Peyer's patch (tissue), 4 donors: ENCODE measurements at regions not wholly inside any gene's neighbourhood (a gene's known extent, or its start where the extent isn't known, plus 50 kb on each side); places are given as distances from the start of the nearest gene placed in this dataset.

Experiments used
- DNase-seq, 3 donors: peaks; one replicate each; pipeline ENCODE4 v3.0.0-alpha.2; 2017 to 2019
- H3K27ac ChIP-seq, 4 donors: fragments of 200-600 bp; sonication (generic); one replicate each; pipeline ENCODE4 v1.5.1; 2016 to 2019
- H3K27me3 ChIP-seq, 2 donors: fragments of 200-600 bp; sonication (generic); one replicate each; pipeline ENCODE4 v1.5.1; 2019
- H3K36me3 ChIP-seq, 3 donors: fragments of 200-600 bp; sonication (generic); one replicate each; pipeline ENCODE4 v1.5.1; 2016 to 2019
- H3K4me1 ChIP-seq, 4 donors: fragments of 200-600 bp; sonication (generic); one replicate each; pipeline ENCODE4 v1.5.1; 2016 to 2019
- H3K4me3 ChIP-seq, 4 donors: fragments of 200-600 bp; sonication (generic); 1 replicate in 3 of 4; 2 replicates in 1 of 4; pipeline ENCODE4 v1.5.1; 2016 to 2019; ENCODE audit warnings: mild to moderate bottlenecking in 1 of 4
- H3K9me3 ChIP-seq, 4 donors: fragments of 200-600 bp; sonication (generic); one replicate each; pipeline ENCODE4 v1.5.1; 2016 to 2019; ENCODE audit warnings: mild to moderate bottlenecking in 1 of 4
- POLR2A ChIP-seq, 2 donors: fragments of 450-650 bp; IDR thresholded peaks; one replicate each; pipeline ENCODE4 v1.5.1; 2017; ENCODE audit warnings: antibody characterized with exemption in 2 of 2, mild to moderate bottlenecking in 2 of 2, moderate library complexity in 2 of 2
- TF ChIP-seq, protein P1 (sequence below), 6 experiments: fragments of 450-650 bp in 4 of 6; fragments of 200-600 bp in 2 of 6; sonication (generic) in 1 of 6; IDR thresholded peaks; one replicate each; pipeline ENCODE4 v1.5.1; 2017 to 2019; ENCODE audit warnings: antibody characterized with exemption in 6 of 6, mild to moderate bottlenecking in 3 of 6, moderate library complexity in 1 of 6

DNA sequence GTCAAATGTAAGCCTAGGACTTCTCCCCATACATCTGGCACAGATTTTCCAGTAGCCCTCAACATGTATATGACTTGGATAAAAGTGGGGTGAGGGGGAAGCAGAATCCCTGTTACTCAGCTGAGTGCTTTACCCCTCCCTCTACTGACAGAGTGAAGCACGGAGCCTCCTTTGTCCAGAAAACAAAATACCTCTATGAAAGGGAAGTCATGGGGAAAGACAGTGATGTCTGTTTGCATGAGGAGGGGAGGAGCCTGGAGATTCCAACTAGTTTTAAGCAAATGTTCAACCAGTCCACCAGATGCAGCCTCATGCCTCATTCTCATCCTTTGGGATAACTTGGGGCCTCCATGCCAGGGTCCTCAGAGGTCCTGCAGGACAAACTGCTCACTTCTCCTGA, 203.9 kb downstream of the SMAD2 start:
- Histone ChIP-seq H3K4me3 (no peak overlapping the region), H3K27me3 (no peaks in the 10 kb centered on the region), H3K4me1 (no peaks in the 10 kb centered on the region), H3K36me3 (no peaks in the 10 kb centered on the region), H3K27ac (no peak overlapping the region), H3K9me3 (no peaks in the 10 kb centered on the region)
- peak in 1 of 3 donors; percentile 2 for DNase-seq
- TF ChIP-seq POLR2A (IDR thresholded peaks at IDR 0.05) = no peak
- TF ChIP-seq, protein P1, sequence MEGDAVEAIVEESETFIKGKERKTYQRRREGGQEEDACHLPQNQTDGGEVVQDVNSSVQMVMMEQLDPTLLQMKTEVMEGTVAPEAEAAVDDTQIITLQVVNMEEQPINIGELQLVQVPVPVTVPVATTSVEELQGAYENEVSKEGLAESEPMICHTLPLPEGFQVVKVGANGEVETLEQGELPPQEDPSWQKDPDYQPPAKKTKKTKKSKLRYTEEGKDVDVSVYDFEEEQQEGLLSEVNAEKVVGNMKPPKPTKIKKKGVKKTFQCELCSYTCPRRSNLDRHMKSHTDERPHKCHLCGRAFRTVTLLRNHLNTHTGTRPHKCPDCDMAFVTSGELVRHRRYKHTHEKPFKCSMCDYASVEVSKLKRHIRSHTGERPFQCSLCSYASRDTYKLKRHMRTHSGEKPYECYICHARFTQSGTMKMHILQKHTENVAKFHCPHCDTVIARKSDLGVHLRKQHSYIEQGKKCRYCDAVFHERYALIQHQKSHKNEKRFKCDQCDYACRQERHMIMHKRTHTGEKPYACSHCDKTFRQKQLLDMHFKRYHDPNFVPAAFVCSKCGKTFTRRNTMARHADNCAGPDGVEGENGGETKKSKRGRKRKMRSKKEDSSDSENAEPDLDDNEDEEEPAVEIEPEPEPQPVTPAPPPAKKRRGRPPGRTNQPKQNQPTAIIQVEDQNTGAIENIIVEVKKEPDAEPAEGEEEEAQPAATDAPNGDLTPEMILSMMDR (IDR thresholded peaks at IDR 0.05) = no peak

- no peaks in the 10 kb centered on the region for H3K36me3 ChIP-seq
- TF ChIP-seq, protein P1 (IDR thresholded peaks at IDR 0.05) = no peak
- no peak for TF ChIP-seq POLR2A (IDR thresholded peaks at IDR 0.05)
- H3K4me3 ChIP-seq = no peak overlapping the region
- no peak overlapping the region for H3K27ac ChIP-seq
- H3K4me1 ChIP-seq = no peaks in the 10 kb centered on the region
- DNase-seq = peak in 1 of 3 donors; percentile 17
- no peaks in the 10 kb centered on the region for H3K9me3 ChIP-seq
- no peaks in the 10 kb centered on the region for H3K27me3 ChIP-seq
Observed at GRCh38 chr18:47725656-47726055, 204.8 kb downstream of the SMAD2 start.

- no peak for TF ChIP-seq POLR2A (IDR thresholded peaks at IDR 0.05)
- TF ChIP-seq, protein P1 (IDR thresholded peaks at IDR 0.05) = no peak
Observed at GRCh38 chr18:47724186-47724975, 206.1 kb downstream of the SMAD2 start.

DNA sequence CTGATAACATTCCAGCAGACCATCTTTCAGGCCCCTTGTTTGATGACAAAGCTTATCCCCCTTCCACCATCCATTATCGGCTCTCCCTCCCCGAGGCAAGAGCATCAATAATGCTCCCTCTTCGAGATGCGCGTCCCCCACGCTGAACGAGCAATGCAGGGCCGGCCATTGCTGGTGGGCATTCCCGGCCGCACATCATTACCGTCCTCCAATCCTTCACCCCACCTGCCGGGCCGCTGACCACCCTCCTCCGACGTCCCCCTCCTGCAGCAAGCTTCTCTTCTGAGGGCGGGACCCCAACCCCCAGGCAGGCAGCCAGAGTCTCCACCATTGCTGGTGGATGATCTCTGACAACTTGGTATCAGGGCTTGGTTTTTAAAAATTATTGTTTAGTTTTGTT, 208.6 kb downstream of the SMAD2 start:
- Histone ChIP-seq H3K4me1 (peaks cover 0 to 7% (median 0%) of the 10 kb centered on the region in 4 donors), H3K9me3 (no peaks in the 10 kb centered on the region), H3K27ac (no peak overlapping the region), H3K36me3 (no peaks in the 10 kb centered on the region), H3K4me3 (no peak overlapping the region), H3K27me3 (no peaks in the 10 kb centered on the region)
- peak in 1 of 3 donors; percentile 33 for DNase-seq
- TF ChIP-seq, protein P1 (IDR thresholded peaks at IDR 0.05) = no peak
- TF ChIP-seq POLR2A (IDR thresholded peaks at IDR 0.05) = no peak

More at GRCh38 chr18:47724186-47724975, 206.1 kb downstream of the SMAD2 start:
- Histone ChIP-seq H3K27me3 (no peaks in the 10 kb centered on the region), H3K4me1 (no peaks in the 10 kb centered on the region), H3K36me3 (no peaks in the 10 kb centered on the region), H3K4me3 (no peak overlapping the region), H3K9me3 (no peaks in the 10 kb centered on the region), H3K27ac (no peak overlapping the region)
- DNase-seq = peak in 1 of 3 donors; percentile 31

DNA sequence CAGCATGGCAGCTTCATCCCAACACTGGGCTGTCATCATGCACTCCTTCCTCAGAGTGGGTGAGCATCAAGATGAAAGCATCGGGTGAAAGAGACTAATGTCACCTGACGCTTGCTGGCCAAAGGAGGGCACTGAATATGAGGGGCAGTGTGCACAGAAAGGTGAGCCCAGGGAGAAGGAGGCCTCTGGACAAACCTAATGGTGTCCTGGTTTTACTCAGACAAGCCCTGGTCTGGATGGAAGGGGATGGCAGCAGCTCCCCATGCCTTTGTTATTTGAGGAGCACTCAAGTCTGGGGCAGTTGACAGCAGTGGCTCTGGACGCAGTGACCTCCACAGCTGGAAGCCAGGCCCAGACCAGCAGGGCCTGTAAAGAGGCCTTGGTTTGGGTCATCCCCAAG, 209.7 kb downstream of the SMAD2 start:
- H3K4me3 ChIP-seq = no peak overlapping the region
- H3K4me1 ChIP-seq = peaks cover 0 to 12% (median 2%) of the 10 kb centered on the region in 4 donors
- H3K27ac ChIP-seq = no peak overlapping the region
- no peaks in the 10 kb centered on the region for H3K27me3 ChIP-seq
- peak in 1 of 3 donors; percentile 34 for DNase-seq
- no peaks in the 10 kb centered on the region for H3K36me3 ChIP-seq
- TF ChIP-seq, protein P1 (IDR thresholded peaks at IDR 0.05) = no peak
- TF ChIP-seq POLR2A (IDR thresholded peaks at IDR 0.05) = no peak
- H3K9me3 ChIP-seq = no peaks in the 10 kb centered on the region
